IPS DF 6.9 (cell line): ENCODE measurements at regions not wholly inside any gene's neighbourhood (a gene's known extent, or its start where the extent isn't known, plus 50 kb on each side); places are given as distances from the start of the nearest gene placed in this dataset.

Source experiments
- DNase-seq: peaks from one replicate; pipeline ENCODE4 v3.0.0-alpha.2; 2013; ENCODE audit warnings: low read depth, low spot score
- H3K27ac ChIP-seq: one replicate; pipeline ENCODE4 v1.5.1; 2013; ENCODE audit warnings: low read length, control low read depth
- H3K27me3 ChIP-seq: 2 replicates; pipeline ENCODE4 v1.6.1; 2013; ENCODE audit warnings: mild to moderate bottlenecking, low read length; ENCODE audit not compliant: control insufficient read depth, insufficient read depth
- H3K36me3 ChIP-seq: 2 replicates; pipeline ENCODE4 v1.6.1; 2013; ENCODE audit warnings: low read length; ENCODE audit not compliant: control insufficient read depth, insufficient read depth
- H3K4me1 ChIP-seq: 2 replicates; pipeline ENCODE4 v1.6.1; 2013; ENCODE audit warnings: low read length; ENCODE audit not compliant: control insufficient read depth, insufficient read depth
- H3K4me3 ChIP-seq: 2 replicates; pipeline ENCODE4 v1.5.1; 2013; ENCODE audit warnings: mild to moderate bottlenecking, low read length
- H3K9me3 ChIP-seq: 2 replicates; pipeline ENCODE4 v1.6.1; 2013; ENCODE audit warnings: low read length, inconsistent platforms; ENCODE audit not compliant: control insufficient read depth, insufficient read depth
- WGBS: extraction: QIAGEN DNeasy Blood & Tissue Kit; methylation state at CpG from one replicate; pipeline ENCODE4 v1.1.7; 2013; ENCODE audit warnings: mixed read lengths, missing lambda C conversion rate; ENCODE audit not compliant: insufficient read length, insufficient coverage; 5-methylcytosine and 5-hydroxymethylcytosine counted together

GRCh38 chr9:29701971-29702370 lies 2128.7 kb upstream of the C9orf72 start:
- no peak overlapping the region for H3K27ac ChIP-seq
- H3K36me3 ChIP-seq = no peaks in the 10 kb centered on the region
- H3K27me3 ChIP-seq = no peaks in the 10 kb centered on the region
- no peaks in the 10 kb centered on the region for H3K9me3 ChIP-seq
- no peaks in the 10 kb centered on the region for H3K4me1 ChIP-seq
- no peak overlapping the region for H3K4me3 ChIP-seq
- no peak for DNase-seq

GRCh38 chr9:29714860-29715259 lies 2141.6 kb upstream of the C9orf72 start:
- no peaks in the 10 kb centered on the region for H3K9me3 ChIP-seq
- no peaks in the 10 kb centered on the region for H3K27me3 ChIP-seq
- no peak overlapping the region for H3K27ac ChIP-seq
- no peak for DNase-seq
- H3K4me3 ChIP-seq = no peak overlapping the region
- no CpG with 5 or more reads among the region's 2 CpGs for WGBS
- no peaks in the 10 kb centered on the region for H3K4me1 ChIP-seq
- H3K36me3 ChIP-seq = no peaks in the 10 kb centered on the region

GRCh38 chr9:29717631-29718030 lies 2144.3 kb upstream of the C9orf72 start:
- H3K27me3 ChIP-seq = no peaks in the 10 kb centered on the region
- no CpG with 5 or more reads among the region's 2 CpGs for WGBS
- no peaks in the 10 kb centered on the region for H3K36me3 ChIP-seq
- H3K4me3 ChIP-seq = no peak overlapping the region
- DNase-seq = no peak
- H3K9me3 ChIP-seq = no peaks in the 10 kb centered on the region
- H3K27ac ChIP-seq = no peak overlapping the region
- H3K4me1 ChIP-seq = no peaks in the 10 kb centered on the region

GRCh38 chr9:29730163-29730562 lies 2156.9 kb upstream of the C9orf72 start:
- no peaks in the 10 kb centered on the region for H3K4me1 ChIP-seq
- no peaks in the 10 kb centered on the region for H3K9me3 ChIP-seq
- no peaks in the 10 kb centered on the region for H3K27me3 ChIP-seq
- H3K4me3 ChIP-seq = no peak overlapping the region
- H3K36me3 ChIP-seq = no peaks in the 10 kb centered on the region
- DNase-seq = no peak
- no peak overlapping the region for H3K27ac ChIP-seq
- WGBS = no CpG with 5 or more reads among the region's 1 CpG

GRCh38 chr9:29740518-29740917 lies 2167.2 kb upstream of the C9orf72 start:
- H3K36me3 ChIP-seq = no peaks in the 10 kb centered on the region
- H3K9me3 ChIP-seq = no peaks in the 10 kb centered on the region
- no peaks in the 10 kb centered on the region for H3K4me1 ChIP-seq
- no peak overlapping the region for H3K27ac ChIP-seq
- no peak overlapping the region for H3K4me3 ChIP-seq
- no peaks in the 10 kb centered on the region for H3K27me3 ChIP-seq
- WGBS = no CpG with 5 or more reads among the region's 3 CpGs
- no peak for DNase-seq

GRCh38 chr9:29741169-29741568 lies 2167.9 kb upstream of the C9orf72 start:
- Histone ChIP-seq H3K4me1 (no peaks in the 10 kb centered on the region), H3K9me3 (no peaks in the 10 kb centered on the region), H3K27ac (no peak overlapping the region), H3K36me3 (no peaks in the 10 kb centered on the region), H3K27me3 (no peaks in the 10 kb centered on the region), H3K4me3 (no peak overlapping the region)
- DNase-seq = no peak

GRCh38 chr9:29750062-29750461 lies 2176.8 kb upstream of the C9orf72 start:
- H3K4me1 ChIP-seq = no peaks in the 10 kb centered on the region
- DNase-seq = no peak
- WGBS = no CpG with 5 or more reads among the region's 2 CpGs
- no peaks in the 10 kb centered on the region for H3K27me3 ChIP-seq
- H3K36me3 ChIP-seq = no peaks in the 10 kb centered on the region
- H3K4me3 ChIP-seq = no peak overlapping the region
- no peaks in the 10 kb centered on the region for H3K9me3 ChIP-seq
- no peak overlapping the region for H3K27ac ChIP-seq

GRCh38 chr9:29751226-29751625 lies 2177.9 kb upstream of the C9orf72 start:
- no peak overlapping the region for H3K4me3 ChIP-seq
- DNase-seq = no peak

GRCh38 chr9:29753638-29754037 lies 2180.4 kb upstream of the C9orf72 start:
- Histone ChIP-seq H3K9me3 (no peaks in the 10 kb centered on the region), H3K36me3 (no peaks in the 10 kb centered on the region), H3K4me1 (no peaks in the 10 kb centered on the region), H3K27me3 (no peaks in the 10 kb centered on the region), H3K27ac (no peak overlapping the region), H3K4me3 (no peak overlapping the region)
- no peak for DNase-seq

More at GRCh38 chr9:29751226-29751625, 2177.9 kb upstream of the C9orf72 start:
- no peak overlapping the region for H3K27ac ChIP-seq
- H3K9me3 ChIP-seq = no peaks in the 10 kb centered on the region
- H3K4me1 ChIP-seq = no peaks in the 10 kb centered on the region
- no peaks in the 10 kb centered on the region for H3K27me3 ChIP-seq
- H3K36me3 ChIP-seq = no peaks in the 10 kb centered on the region
- WGBS = no CpG with 5 or more reads among the region's 2 CpGs

GRCh38 chr9:29769019-29769418 lies 2195.7 kb upstream of the C9orf72 start:
- H3K36me3 ChIP-seq = no peaks in the 10 kb centered on the region
- H3K4me3 ChIP-seq = no peak overlapping the region
- WGBS = no CpG with 5 or more reads among the region's 2 CpGs
- DNase-seq = no peak
- no peaks in the 10 kb centered on the region for H3K9me3 ChIP-seq
- no peaks in the 10 kb centered on the region for H3K27me3 ChIP-seq
- H3K4me1 ChIP-seq = no peaks in the 10 kb centered on the region; the same call in 1 of the 2 replicates
- H3K27ac ChIP-seq = no peak overlapping the region

- Histone ChIP-seq H3K4me3 (no peak overlapping the region), H3K9me3 (no peaks in the 10 kb centered on the region), H3K27me3 (no peaks in the 10 kb centered on the region), H3K36me3 (no peaks in the 10 kb centered on the region), H3K27ac (no peak overlapping the region), H3K4me1 (no peaks in the 10 kb centered on the region; the same call in 1 of the 2 replicates)
- DNase-seq = no peak
Observed at GRCh38 chr9:29773676-29774075, 2200.4 kb upstream of the C9orf72 start.
